BLaER1 (cell line): ENCODE measurements at regions not wholly inside any gene's neighbourhood (a gene's known extent, or its start where the extent isn't known, plus 50 kb on each side); places are given as distances from the start of the nearest gene placed in this dataset.

Experiments used
- H3K27ac ChIP-seq: shearing (Covaris generic); formaldehyde crosslinking; 2 replicates; pipeline ENCODE4 v1.8.1; 2022
- H3K27me3 ChIP-seq: shearing (Covaris generic); formaldehyde crosslinking; 2 replicates; pipeline ENCODE4 v1.8.1; 2022
- H3K36me3 ChIP-seq: shearing (Covaris generic); formaldehyde crosslinking; 2 replicates; pipeline ENCODE4 v1.8.1; 2022
- H3K4me1 ChIP-seq: shearing (Covaris generic); formaldehyde crosslinking; 2 replicates; pipeline ENCODE4 v1.8.1; 2022
- H3K4me2 ChIP-seq: shearing (Covaris generic); formaldehyde crosslinking; 2 replicates; pipeline ENCODE4 v1.8.1; 2022
- H3K4me3 ChIP-seq: shearing (Covaris generic); formaldehyde crosslinking; 2 replicates; pipeline ENCODE4 v1.8.1; 2022
- H3K9ac ChIP-seq: shearing (Covaris generic); formaldehyde crosslinking; 2 replicates; pipeline ENCODE4 v1.8.1; 2022
- H3K9me3 ChIP-seq: shearing (Covaris generic); formaldehyde crosslinking; 2 replicates; pipeline ENCODE4 v1.8.1; 2022
- H4K20me1 ChIP-seq: shearing (Covaris generic); formaldehyde crosslinking; 2 replicates; pipeline ENCODE4 v1.8.1; 2022
- Cebpa-rat ChIP-seq: shearing (Covaris generic); IDR thresholded peaks from 2 replicates; pipeline ENCODE4 v1.8.1; 2022

DNA sequence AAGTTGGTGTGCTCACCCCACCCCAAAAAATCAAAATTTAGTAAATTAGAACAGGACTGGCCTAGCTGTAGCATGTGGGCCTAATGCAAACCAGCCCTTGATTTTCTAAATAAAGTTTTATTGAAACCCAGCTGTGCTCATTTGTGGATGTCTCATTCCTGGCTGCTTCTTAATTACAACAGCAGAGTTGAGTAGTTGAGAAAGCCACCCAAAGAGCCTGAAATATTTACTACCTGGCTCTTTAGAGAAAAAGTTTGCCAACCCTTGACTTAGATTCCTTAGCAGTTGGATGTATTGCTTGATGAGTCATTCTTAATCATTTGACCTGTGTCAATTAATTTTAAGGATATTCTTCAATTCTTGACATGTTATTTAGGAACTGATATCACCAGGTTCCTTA lies 168.3 kb upstream of the PUDP start:
- H3K27ac ChIP-seq = no peak overlapping the region
- no peak overlapping the region for H3K9ac ChIP-seq
- H3K4me3 ChIP-seq = no peak overlapping the region
- no peaks in the 10 kb centered on the region for H3K27me3 ChIP-seq
- no peaks in the 10 kb centered on the region for H3K4me1 ChIP-seq
- TF ChIP-seq Cebpa-rat = no peak
- H3K36me3 ChIP-seq = peaks cover 7% of the 10 kb centered on the region; the same call in 1 of the 2 replicates
- H3K4me2 ChIP-seq = no peak overlapping the region
- H3K9me3 ChIP-seq = no peaks in the 10 kb centered on the region
- H4K20me1 ChIP-seq = no peaks in the 10 kb centered on the region

GRCh38 chrX:7314425-7314824 lies 166.5 kb upstream of the PUDP start:
- Histone ChIP-seq H3K4me3 (no peak overlapping the region), H4K20me1 (no peaks in the 10 kb centered on the region), H3K27ac (no peak overlapping the region), H3K36me3 (peaks cover 16% of the 10 kb centered on the region; the same call in 1 of the 2 replicates), H3K4me2 (no peak overlapping the region), H3K9me3 (no peaks in the 10 kb centered on the region), H3K9ac (no peak overlapping the region), H3K4me1 (no peaks in the 10 kb centered on the region), H3K27me3 (no peaks in the 10 kb centered on the region)
- TF ChIP-seq Cebpa-rat = no peak

DNA sequence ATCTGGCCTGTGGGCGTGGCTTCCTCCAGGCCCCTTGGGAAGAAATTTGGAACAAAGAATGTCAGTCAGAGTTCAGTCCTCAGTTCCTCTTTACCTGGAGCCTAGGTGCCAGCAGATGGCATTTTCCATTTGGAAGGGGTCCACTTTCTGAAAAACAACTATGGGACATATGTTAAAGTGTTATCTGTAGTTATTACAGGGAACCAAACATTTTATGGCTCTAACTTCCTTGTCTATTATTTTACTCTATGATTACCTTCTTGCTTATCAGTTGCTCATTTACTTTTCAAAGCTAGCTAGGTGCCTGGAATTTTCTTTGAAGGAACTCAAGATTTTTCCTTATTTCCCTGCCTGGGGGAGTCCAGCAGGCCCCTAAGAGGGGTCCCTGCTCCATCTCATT lies 159.8 kb upstream of the PUDP start:
- H3K4me3 ChIP-seq = no peak overlapping the region
- no peak overlapping the region for H3K27ac ChIP-seq
- H3K9me3 ChIP-seq = no peaks in the 10 kb centered on the region
- H3K9ac ChIP-seq = no peak overlapping the region
- no peak for TF ChIP-seq Cebpa-rat
- no peaks in the 10 kb centered on the region for H3K4me1 ChIP-seq
- no peak overlapping the region for H3K4me2 ChIP-seq
- no peaks in the 10 kb centered on the region for H4K20me1 ChIP-seq
- peaks cover 44% of the 10 kb centered on the region; the same call in 1 of the 2 replicates for H3K36me3 ChIP-seq
- no peaks in the 10 kb centered on the region for H3K27me3 ChIP-seq

GRCh38 chrX:7294483-7294882 lies 146.5 kb upstream of the PUDP start:
- no peak overlapping the region for H3K4me3 ChIP-seq
- H3K27me3 ChIP-seq = no peaks in the 10 kb centered on the region
- H3K4me1 ChIP-seq = no peaks in the 10 kb centered on the region
- no peaks in the 10 kb centered on the region for H3K36me3 ChIP-seq
- TF ChIP-seq Cebpa-rat = no peak
- H3K27ac ChIP-seq = no peak overlapping the region
- H3K9ac ChIP-seq = no peak overlapping the region
- no peaks in the 10 kb centered on the region for H4K20me1 ChIP-seq
- H3K9me3 ChIP-seq = peaks cover 10% of the 10 kb centered on the region
- H3K4me2 ChIP-seq = no peak overlapping the region

- H3K4me1 ChIP-seq = no peaks in the 10 kb centered on the region
- no peak for TF ChIP-seq Cebpa-rat
- H3K9me3 ChIP-seq = no peaks in the 10 kb centered on the region
- no peaks in the 10 kb centered on the region for H4K20me1 ChIP-seq
- no peak overlapping the region for H3K4me3 ChIP-seq
- no peak overlapping the region for H3K4me2 ChIP-seq
- H3K27ac ChIP-seq = no peak overlapping the region
- H3K27me3 ChIP-seq = no peaks in the 10 kb centered on the region
- no peak overlapping the region for H3K9ac ChIP-seq
- no peaks in the 10 kb centered on the region for H3K36me3 ChIP-seq
These were observed 138.3 kb upstream of the PUDP start for GRCh38 chrX:7286168-7286837.

GRCh38 chrX:7285765-7286164 lies 137.8 kb upstream of the PUDP start:
- Histone ChIP-seq H3K36me3 (no peaks in the 10 kb centered on the region), H3K27ac (no peak overlapping the region)
- TF ChIP-seq Cebpa-rat = no peak

GRCh38 chrX:7283741-7284140 lies 135.8 kb upstream of the PUDP start:
- no peak overlapping the region for H3K4me2 ChIP-seq
- TF ChIP-seq Cebpa-rat = no peak
- H3K9ac ChIP-seq = no peak overlapping the region
- H3K27me3 ChIP-seq = no peaks in the 10 kb centered on the region
- H3K27ac ChIP-seq = no peak overlapping the region
- H3K4me1 ChIP-seq = no peaks in the 10 kb centered on the region
- H3K36me3 ChIP-seq = no peaks in the 10 kb centered on the region
- no peaks in the 10 kb centered on the region for H3K9me3 ChIP-seq
- H3K4me3 ChIP-seq = no peak overlapping the region
- no peaks in the 10 kb centered on the region for H4K20me1 ChIP-seq

More at GRCh38 chrX:7285765-7286164, 137.8 kb upstream of the PUDP start:
- Histone ChIP-seq H3K9ac (no peak overlapping the region), H3K4me3 (no peak overlapping the region), H4K20me1 (no peaks in the 10 kb centered on the region), H3K9me3 (no peaks in the 10 kb centered on the region), H3K4me1 (no peaks in the 10 kb centered on the region), H3K27me3 (no peaks in the 10 kb centered on the region), H3K4me2 (no peak overlapping the region)

DNA sequence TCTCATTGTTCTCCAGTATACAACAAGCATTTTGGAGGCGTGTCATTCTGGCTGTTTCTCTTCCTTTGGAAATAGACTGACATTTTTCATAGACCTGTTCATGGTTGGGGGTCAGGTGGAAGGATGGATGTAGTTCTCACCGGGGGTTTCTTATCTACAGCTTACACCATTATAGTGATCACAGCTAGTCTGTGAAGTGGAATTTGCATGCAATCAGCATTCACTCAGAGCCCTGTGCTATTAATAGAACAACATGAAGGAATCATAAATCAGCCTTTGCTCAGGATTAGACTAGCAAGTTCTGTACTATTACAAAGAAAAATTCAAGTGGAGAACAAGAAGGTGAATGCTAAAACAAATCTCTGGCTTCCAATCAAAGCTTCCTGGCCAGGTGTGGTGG lies 132.6 kb upstream of the PUDP start:
- no peak for TF ChIP-seq Cebpa-rat
- no peaks in the 10 kb centered on the region for H3K4me1 ChIP-seq

DNA sequence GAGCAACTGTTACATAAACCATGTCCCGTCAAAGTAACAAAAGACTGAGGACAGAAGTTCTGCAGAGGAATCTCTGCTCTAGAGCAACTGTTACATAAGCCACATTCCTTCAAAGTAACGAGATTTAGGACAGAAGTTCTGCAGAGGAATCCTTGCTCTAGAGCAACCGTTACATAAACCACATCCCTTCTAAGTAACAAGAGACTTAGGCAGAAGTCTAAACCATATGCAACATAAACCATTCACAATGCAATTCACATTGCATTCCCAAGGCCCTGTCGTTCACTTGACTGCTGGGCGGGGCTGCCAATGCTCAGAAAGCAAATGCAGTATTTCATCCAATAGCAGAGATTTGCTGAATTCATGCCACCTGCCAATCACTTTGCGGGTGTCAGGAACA lies 124.4 kb upstream of the PUDP start:
- Histone ChIP-seq H3K9me3 (no peaks in the 10 kb centered on the region), H3K36me3 (no peaks in the 10 kb centered on the region), H3K4me1 (no peaks in the 10 kb centered on the region; the same call in 1 of the 2 replicates), H3K27me3 (no peaks in the 10 kb centered on the region), H3K27ac (no peak overlapping the region), H3K4me2 (no peak overlapping the region), H3K9ac (no peak overlapping the region), H4K20me1 (no peaks in the 10 kb centered on the region), H3K4me3 (no peak overlapping the region)
- TF ChIP-seq Cebpa-rat = no peak

More for the DNA sequence above, 132.6 kb upstream of the PUDP start:
- Histone ChIP-seq H4K20me1 (no peaks in the 10 kb centered on the region), H3K9me3 (no peaks in the 10 kb centered on the region), H3K27me3 (no peaks in the 10 kb centered on the region), H3K4me2 (no peak overlapping the region), H3K4me3 (no peak overlapping the region), H3K36me3 (no peaks in the 10 kb centered on the region), H3K27ac (no peak overlapping the region), H3K9ac (no peak overlapping the region)

GRCh38 chrX:7270933-7271332 lies 123.0 kb upstream of the PUDP start:
- H3K9me3 ChIP-seq = no peaks in the 10 kb centered on the region
- H3K36me3 ChIP-seq = no peaks in the 10 kb centered on the region
- H3K27ac ChIP-seq = no peak overlapping the region
- TF ChIP-seq Cebpa-rat = no peak
- no peak overlapping the region for H3K4me2 ChIP-seq
- no peak overlapping the region for H3K4me3 ChIP-seq
- H3K27me3 ChIP-seq = no peaks in the 10 kb centered on the region
- no peaks in the 10 kb centered on the region; the same call in 1 of the 2 replicates for H3K4me1 ChIP-seq
- no peak overlapping the region for H3K9ac ChIP-seq
- no peaks in the 10 kb centered on the region for H4K20me1 ChIP-seq

DNA sequence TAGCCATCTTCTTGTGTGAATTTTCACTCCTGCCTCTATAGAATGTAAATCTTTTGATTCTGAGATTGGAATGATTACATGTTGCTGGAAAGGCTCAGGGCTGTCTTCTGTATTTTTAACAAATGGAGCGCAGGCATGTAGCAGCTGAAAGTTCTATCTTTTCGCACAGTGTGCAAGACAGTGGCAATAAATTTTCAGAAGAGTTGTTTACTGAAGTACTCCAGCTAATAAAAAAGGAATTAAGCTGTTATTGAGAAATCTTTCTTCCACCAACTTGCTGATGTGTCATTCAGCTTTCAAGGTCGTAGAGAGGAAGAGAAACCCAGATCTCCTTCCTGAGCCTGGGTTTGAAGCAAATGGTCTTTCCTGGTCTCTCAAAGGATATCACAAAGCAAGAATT lies 122.0 kb upstream of the PUDP start:
- Histone ChIP-seq H4K20me1 (no peaks in the 10 kb centered on the region), H3K9me3 (no peaks in the 10 kb centered on the region), H3K9ac (no peak overlapping the region), H3K4me1 (no peaks in the 10 kb centered on the region; the same call in 1 of the 2 replicates), H3K4me2 (no peak overlapping the region), H3K4me3 (no peak overlapping the region), H3K36me3 (no peaks in the 10 kb centered on the region), H3K27me3 (no peaks in the 10 kb centered on the region), H3K27ac (no peak overlapping the region)
- no peak for TF ChIP-seq Cebpa-rat
